ENCODE measurements at regions not wholly inside any gene's neighbourhood (a gene's known extent, or its start where the extent isn't known, plus 50 kb on each side); places are given as distances from the start of the nearest gene placed in this dataset.

DNA sequence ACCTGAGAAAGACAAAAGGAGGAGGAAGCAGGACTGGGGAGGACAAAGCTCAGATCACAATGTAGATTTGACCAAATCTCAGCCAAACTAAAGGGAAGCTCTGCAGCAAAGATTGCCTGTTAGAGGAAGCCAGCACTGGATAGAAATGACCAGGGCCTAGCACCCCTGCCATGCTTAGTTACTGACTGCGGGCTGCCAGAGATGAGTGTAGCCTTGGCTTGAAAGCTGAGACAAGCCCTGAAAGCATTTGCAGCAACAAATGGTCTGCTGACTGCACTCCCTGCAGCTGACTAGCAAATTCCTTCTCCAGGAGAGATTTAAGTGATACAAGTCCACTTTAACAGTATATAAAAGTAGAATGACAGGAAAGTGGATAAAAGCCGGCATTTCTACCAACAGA is 140.9 kb upstream of the CRIM1 start (continued):
- TF ChIP-seq MAFK (IDR thresholded peaks at IDR 0.05; ENCODE audit: low read depth, low read length) (no peak), BRCA1 (IDR thresholded peaks at IDR 0.05; ENCODE audit: low read depth, low read length) (no peak)
- TF ChIP-seq, protein P1, sequence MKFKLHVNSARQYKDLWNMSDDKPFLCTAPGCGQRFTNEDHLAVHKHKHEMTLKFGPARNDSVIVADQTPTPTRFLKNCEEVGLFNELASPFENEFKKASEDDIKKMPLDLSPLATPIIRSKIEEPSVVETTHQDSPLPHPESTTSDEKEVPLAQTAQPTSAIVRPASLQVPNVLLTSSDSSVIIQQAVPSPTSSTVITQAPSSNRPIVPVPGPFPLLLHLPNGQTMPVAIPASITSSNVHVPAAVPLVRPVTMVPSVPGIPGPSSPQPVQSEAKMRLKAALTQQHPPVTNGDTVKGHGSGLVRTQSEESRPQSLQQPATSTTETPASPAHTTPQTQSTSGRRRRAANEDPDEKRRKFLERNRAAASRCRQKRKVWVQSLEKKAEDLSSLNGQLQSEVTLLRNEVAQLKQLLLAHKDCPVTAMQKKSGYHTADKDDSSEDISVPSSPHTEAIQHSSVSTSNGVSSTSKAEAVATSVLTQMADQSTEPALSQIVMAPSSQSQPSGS (IDR thresholded peaks at IDR 0.05; ENCODE audit: low read length), result no peak

Data from H1 (cell line).